Esophagus muscularis mucosa (tissue), 3 donors: ENCODE measurements at regions not wholly inside any gene's neighbourhood (a gene's known extent, or its start where the extent isn't known, plus 50 kb on each side); places are given as distances from the start of the nearest gene placed in this dataset.

Source experiments
- CTCF ChIP-seq, 3 experiments: fragments of 200-600 bp in 2 of 3; fragments of 450-650 bp in 1 of 3; sonication (generic) in 2 of 3; IDR thresholded peaks; one replicate each; pipeline ENCODE4 v1.5.1; 2017 to 2019; ENCODE audit warnings: antibody characterized with exemption in 3 of 3, mild to moderate bottlenecking in 2 of 3, moderate library complexity in 1 of 3
- POLR2A ChIP-seq: fragments of 450-650 bp; IDR thresholded peaks from one replicate; pipeline ENCODE4 v1.6.1; 2017; ENCODE audit warnings: antibody characterized with exemption, moderate library complexity, mild to moderate bottlenecking, low read depth

DNA sequence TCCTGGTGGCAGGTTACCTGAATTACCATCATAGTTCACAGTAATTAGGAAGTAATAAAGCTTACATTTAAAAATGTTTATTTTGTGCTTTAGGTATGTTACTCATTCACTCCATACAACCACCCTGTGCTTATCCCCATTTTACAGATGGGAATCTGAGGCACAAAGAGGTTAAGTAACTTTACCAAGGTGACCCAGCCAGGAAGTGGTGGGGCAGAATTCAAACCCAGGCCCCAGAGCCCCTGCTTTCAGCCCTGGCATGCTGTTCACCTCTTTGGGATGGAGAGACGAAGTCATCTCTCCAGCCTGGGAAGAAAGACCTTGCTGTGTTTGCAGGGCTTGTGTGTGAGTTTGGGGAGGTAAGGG is 285.6 kb upstream of the TPM1 start:
- TF ChIP-seq POLR2A: no peak
- no peak for TF ChIP-seq CTCF (IDR thresholded peaks at IDR 0.05)
